Activated T-helper 2 cell treated with anti-CD3 and anti-CD28 coated beads, Interferon-gamma antibody, Interleukin-2, Interleukin-4, amounts not matched to agents 10 μg/mL and 5 μg/mL and 100 μg/mL, durations not matched to agents 14 hours and 24 hours and 36 hours (primary cell): ENCODE measurements at regions not wholly inside any gene's neighbourhood (a gene's known extent, or its start where the extent isn't known, plus 50 kb on each side); places are given as distances from the start of the nearest gene placed in this dataset.

Experiments used
- DNase-seq: peaks from one replicate; pipeline ENCODE4 v3.0.0; 2021; ENCODE audit warnings: low spot score
- H3K27ac Mint-ChIP-seq: one replicate; pipeline ENCODE4 v1.8.0; 2021; ENCODE audit warnings: mixed read lengths
- H3K27me3 Mint-ChIP-seq: one replicate; pipeline ENCODE4 v1.8.0; 2021; ENCODE audit warnings: low read depth, mixed read lengths
- H3K36me3 Mint-ChIP-seq: one replicate; pipeline ENCODE4 v1.8.0; 2021; ENCODE audit warnings: low read depth, mixed read lengths
- H3K4me1 Mint-ChIP-seq: one replicate; pipeline ENCODE4 v1.8.0; 2021; ENCODE audit warnings: low read depth, mixed read lengths
- H3K4me3 Mint-ChIP-seq: one replicate; pipeline ENCODE4 v1.8.0; 2021; ENCODE audit warnings: low read depth, mild to moderate bottlenecking, moderate library complexity, mixed read lengths
- H3K9me3 Mint-ChIP-seq: one replicate; pipeline ENCODE4 v1.8.0; 2021; ENCODE audit warnings: mixed read lengths
- intact Hi-C: fragments of 100-400 bp; cut with micrococcal nuclease; formaldehyde crosslinking; loops from one replicate; pipeline ENCODE4 v1.15.1; 2023

- intact Hi-C loops, result no loop called here
- Mint-ChIP-seq H3K4me1 (no peaks in the 10 kb centered on the region), H3K27ac (no peak overlapping the region), H3K4me3 (no peak overlapping the region), H3K9me3 (no peaks in the 10 kb centered on the region), H3K36me3 (no peaks in the 10 kb centered on the region), H3K27me3 (no peaks in the 10 kb centered on the region)
- no peak for DNase-seq
Observed at GRCh38 chr5:93252165-93252564, 328.9 kb downstream of the NR2F1-AS1 start.

DNA sequence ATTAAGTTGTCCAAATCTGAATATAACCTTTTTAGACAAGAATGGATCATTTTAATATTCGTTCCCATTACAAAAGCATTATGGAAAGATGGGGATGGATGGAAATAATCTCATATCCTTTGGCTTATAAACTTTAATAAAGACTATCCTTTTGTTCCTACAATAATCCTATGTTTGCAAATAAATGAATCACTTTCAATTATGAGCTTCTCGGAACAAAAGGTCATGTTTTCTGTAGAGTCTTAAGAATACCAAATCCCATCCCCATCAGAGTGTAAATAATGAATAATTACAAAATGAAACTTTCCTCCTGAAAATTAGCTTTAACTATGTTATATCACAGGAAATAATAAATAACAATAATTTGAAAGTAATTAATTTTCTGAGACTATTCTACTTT, 329.7 kb downstream of the NR2F1-AS1 start:
- no peaks in the 10 kb centered on the region for H3K4me1 Mint-ChIP-seq
- no peak overlapping the region for H3K4me3 Mint-ChIP-seq
- no peaks in the 10 kb centered on the region for H3K27me3 Mint-ChIP-seq
- no peak overlapping the region for H3K27ac Mint-ChIP-seq
- no peak for DNase-seq
- H3K36me3 Mint-ChIP-seq, result no peaks in the 10 kb centered on the region
- H3K9me3 Mint-ChIP-seq, result no peaks in the 10 kb centered on the region
- intact Hi-C loops, result no loop called here

DNA sequence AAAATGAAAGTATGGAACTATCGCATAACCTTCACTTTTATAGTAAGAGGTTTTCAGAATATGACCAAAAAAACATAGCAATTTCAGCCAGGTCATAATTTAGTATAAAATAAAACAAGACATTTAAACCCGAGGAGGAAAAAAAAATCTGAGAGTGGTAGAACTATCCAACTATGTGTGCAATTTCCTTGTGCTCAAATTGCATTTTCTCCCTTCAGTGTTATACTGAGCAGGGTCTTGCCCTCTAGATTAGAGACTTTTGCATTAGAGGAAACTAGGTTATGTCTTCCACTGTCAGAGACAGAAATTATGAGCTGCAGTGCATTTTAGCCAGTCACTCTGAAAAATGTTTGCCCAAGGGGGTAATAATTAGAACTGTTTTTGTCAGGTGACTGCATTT, 330.6 kb downstream of the NR2F1-AS1 start:
- Mint-ChIP-seq H3K9me3 (no peaks in the 10 kb centered on the region), H3K27ac (no peak overlapping the region), H3K4me3 (no peak overlapping the region), H3K27me3 (no peaks in the 10 kb centered on the region), H3K4me1 (no peaks in the 10 kb centered on the region), H3K36me3 (no peaks in the 10 kb centered on the region)
- DNase-seq, result no peak
- intact Hi-C loops, result no loop called here

DNA sequence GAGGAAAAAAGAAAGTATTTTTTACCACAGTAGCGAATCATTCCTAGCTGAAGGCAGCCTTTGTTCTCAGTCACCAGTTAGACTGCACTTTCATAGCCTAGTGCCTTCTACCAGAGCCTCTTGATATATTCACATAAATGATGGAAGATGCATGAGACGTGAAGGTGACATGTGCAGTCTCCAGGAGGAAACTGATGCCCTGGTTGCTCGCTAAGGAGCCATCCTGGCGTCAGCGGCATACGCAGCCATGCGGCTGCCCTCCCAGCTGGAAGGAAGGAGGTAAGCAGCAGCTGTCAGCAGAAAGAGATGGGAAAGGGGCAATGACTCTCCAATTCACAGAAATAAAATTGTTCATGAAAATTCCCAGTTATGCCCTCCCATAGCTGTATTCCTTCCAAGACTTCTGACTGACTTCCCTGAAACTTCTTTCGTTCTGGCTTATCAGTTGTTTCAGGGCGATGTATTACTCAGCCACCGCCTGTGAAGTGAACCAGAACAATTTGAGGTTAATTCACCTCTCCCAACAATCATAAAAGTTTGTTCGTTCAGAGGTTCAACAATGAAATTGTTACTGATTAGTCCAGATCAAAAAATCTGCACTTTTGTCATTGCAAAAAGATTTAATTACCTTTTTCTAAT, 331.2 kb downstream of the NR2F1-AS1 start:
- Mint-ChIP-seq H3K4me3 (no peak overlapping the region), H3K27ac (no peak overlapping the region), H3K4me1 (no peaks in the 10 kb centered on the region), H3K9me3 (no peaks in the 10 kb centered on the region), H3K27me3 (no peaks in the 10 kb centered on the region), H3K36me3 (no peaks in the 10 kb centered on the region)
- intact Hi-C loops, result no loop called here
- no peak for DNase-seq

DNA sequence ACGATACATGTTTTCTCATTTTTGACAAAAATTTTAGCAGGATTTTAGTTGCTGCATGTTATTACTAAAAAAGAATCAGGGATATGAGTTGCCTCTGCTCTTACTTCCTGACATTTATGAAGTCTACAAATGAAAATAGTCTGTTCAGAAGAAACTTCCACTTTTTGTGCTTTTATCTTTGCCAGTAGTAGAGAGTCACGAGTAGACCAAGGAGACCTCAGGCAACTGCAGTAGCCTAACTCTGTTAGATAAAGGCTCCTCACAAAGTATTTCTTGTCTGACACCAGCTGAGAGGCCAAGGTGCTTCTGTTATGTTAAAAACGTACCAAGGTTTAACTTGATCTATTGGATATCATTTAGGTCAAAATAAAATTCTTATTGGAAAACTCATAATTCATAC, 333.9 kb downstream of the NR2F1-AS1 start:
- Mint-ChIP-seq H3K27ac (no peak overlapping the region), H3K4me3 (no peak overlapping the region), H3K9me3 (no peaks in the 10 kb centered on the region), H3K4me1 (no peaks in the 10 kb centered on the region), H3K36me3 (no peaks in the 10 kb centered on the region), H3K27me3 (no peaks in the 10 kb centered on the region)
- DNase-seq, result no peak
- intact Hi-C loops, result no loop called here

DNA sequence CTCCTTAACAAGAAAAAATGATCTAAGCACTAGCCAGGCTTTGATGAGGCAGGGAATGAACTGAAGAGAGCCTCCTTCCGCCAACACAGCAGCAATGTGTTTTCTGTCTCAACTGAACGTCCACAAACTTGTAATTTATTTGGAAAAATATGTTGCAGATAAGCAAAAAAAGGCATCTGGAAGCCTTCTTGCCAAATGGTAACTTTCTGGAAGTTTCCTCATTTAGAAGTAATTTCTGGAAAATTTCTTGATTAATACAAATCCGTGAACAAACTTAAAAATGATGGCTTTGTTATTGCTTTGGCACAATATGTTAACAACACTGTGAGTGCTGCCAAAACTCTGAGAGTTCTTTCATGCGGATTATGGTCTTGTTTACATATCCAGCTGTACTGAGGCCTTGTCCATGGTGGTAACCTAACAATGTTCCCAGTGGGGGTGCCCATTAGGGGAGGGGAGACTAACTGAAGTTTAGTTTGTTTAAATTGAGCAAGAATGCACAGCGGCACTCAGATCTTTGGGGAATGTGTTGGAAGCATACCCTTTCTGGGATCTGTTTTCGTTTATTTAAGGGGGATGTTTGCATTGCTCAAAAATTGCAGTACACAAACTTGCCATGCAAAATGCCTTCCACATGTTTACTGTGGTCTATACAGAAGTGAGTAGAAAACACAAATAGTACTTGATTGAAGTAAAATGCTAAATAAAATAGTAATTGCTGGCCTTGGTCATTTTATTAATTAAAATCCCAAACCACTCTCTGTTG, 334.7 kb downstream of the NR2F1-AS1 start:
- Mint-ChIP-seq H3K9me3 (no peaks in the 10 kb centered on the region), H3K36me3 (no peaks in the 10 kb centered on the region), H3K4me1 (no peaks in the 10 kb centered on the region), H3K4me3 (no peak overlapping the region), H3K27ac (no peak overlapping the region), H3K27me3 (no peaks in the 10 kb centered on the region)
- intact Hi-C loops, result no loop called here
- DNase-seq, result no peak

GRCh38 chr5:93245226-93245625, 335.8 kb downstream of the NR2F1-AS1 start:
- no peaks in the 10 kb centered on the region for H3K9me3 Mint-ChIP-seq
- intact Hi-C loops, result no loop called here
- H3K27ac Mint-ChIP-seq, result no peak overlapping the region
- H3K4me3 Mint-ChIP-seq, result no peak overlapping the region
- no peaks in the 10 kb centered on the region for H3K27me3 Mint-ChIP-seq
- DNase-seq, result no peak
- H3K4me1 Mint-ChIP-seq, result no peaks in the 10 kb centered on the region
- no peaks in the 10 kb centered on the region for H3K36me3 Mint-ChIP-seq

DNA sequence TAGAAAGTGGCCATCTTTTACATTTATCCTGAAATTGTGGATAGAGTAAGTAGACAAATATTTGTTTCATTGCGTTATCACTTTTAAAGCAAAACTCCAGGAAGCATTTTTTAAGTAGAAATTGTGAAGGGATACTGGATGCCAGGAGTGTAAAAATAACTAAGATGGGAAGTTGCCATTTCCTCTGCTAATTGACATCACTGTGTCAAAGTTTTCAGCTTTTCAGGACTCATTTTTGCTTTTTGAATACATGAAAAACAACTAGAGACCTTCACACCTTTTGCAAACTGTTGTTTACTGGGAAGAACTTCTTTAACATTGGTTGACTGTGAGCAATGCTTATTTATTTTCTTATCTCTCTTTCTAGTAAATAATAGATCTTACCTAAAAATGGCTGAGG, 337.5 kb downstream of the NR2F1-AS1 start:
- Mint-ChIP-seq H3K27me3 (no peaks in the 10 kb centered on the region), H3K27ac (no peak overlapping the region), H3K4me3 (no peak overlapping the region), H3K36me3 (no peaks in the 10 kb centered on the region), H3K9me3 (no peaks in the 10 kb centered on the region), H3K4me1 (no peaks in the 10 kb centered on the region)
- intact Hi-C loops, result no loop called here
- DNase-seq, result no peak

- Mint-ChIP-seq H3K36me3 (no peaks in the 10 kb centered on the region), H3K4me3 (no peak overlapping the region), H3K27me3 (no peaks in the 10 kb centered on the region), H3K4me1 (no peaks in the 10 kb centered on the region), H3K27ac (no peak overlapping the region), H3K9me3 (no peaks in the 10 kb centered on the region)
- DNase-seq, result no peak
- intact Hi-C loops, result no loop called here
Observed at GRCh38 chr5:93240228-93240834, 340.7 kb downstream of the NR2F1-AS1 start.

- H3K36me3 Mint-ChIP-seq, result no peaks in the 10 kb centered on the region
- no peaks in the 10 kb centered on the region for H3K9me3 Mint-ChIP-seq
- no peak overlapping the region for H3K4me3 Mint-ChIP-seq
- no peak overlapping the region for H3K27ac Mint-ChIP-seq
- no peak for DNase-seq
- no peaks in the 10 kb centered on the region for H3K4me1 Mint-ChIP-seq
- intact Hi-C loops, result no loop called here
- no peaks in the 10 kb centered on the region for H3K27me3 Mint-ChIP-seq
Observed at GRCh38 chr5:93236807-93237421, 344.1 kb downstream of the NR2F1-AS1 start.

GRCh38 chr5:93235761-93236160, 345.3 kb downstream of the NR2F1-AS1 start:
- Mint-ChIP-seq H3K9me3 (no peaks in the 10 kb centered on the region), H3K4me3 (no peak overlapping the region), H3K4me1 (no peaks in the 10 kb centered on the region), H3K36me3 (no peaks in the 10 kb centered on the region), H3K27ac (no peak overlapping the region), H3K27me3 (no peaks in the 10 kb centered on the region)
- no peak for DNase-seq
- intact Hi-C loops, result no loop called here

GRCh38 chr5:93226202-93226735, 354.8 kb downstream of the NR2F1-AS1 start:
- Mint-ChIP-seq H3K4me1 (no peaks in the 10 kb centered on the region), H3K9me3 (no peaks in the 10 kb centered on the region), H3K36me3 (no peaks in the 10 kb centered on the region), H3K4me3 (no peak overlapping the region), H3K27ac (no peak overlapping the region), H3K27me3 (no peaks in the 10 kb centered on the region)
- intact Hi-C loops, result no loop called here
- DNase-seq, result no peak

DNA sequence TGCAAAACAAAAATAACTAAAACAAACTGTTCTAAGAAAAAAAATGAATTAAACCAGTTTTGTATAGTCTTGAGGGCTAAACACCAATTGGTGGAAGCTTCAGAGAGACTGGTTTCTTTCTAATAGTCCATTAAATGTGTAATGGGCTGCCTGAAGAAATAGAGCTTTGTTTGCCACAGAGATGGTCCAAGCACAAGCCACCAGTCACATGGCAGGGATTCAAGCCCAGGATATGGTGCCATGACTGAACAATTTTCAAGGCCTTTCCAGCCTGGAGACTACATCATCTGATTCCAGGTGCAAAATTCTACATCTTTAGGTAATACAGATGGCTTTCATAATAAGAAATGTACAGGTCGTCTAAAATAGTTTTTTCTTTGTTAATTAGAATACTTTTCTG, 355.3 kb downstream of the NR2F1-AS1 start:
- no peak overlapping the region for H3K4me3 Mint-ChIP-seq
- no peak overlapping the region for H3K27ac Mint-ChIP-seq
- H3K4me1 Mint-ChIP-seq, result no peaks in the 10 kb centered on the region
- intact Hi-C loops, result no loop called here
- no peaks in the 10 kb centered on the region for H3K9me3 Mint-ChIP-seq
- no peaks in the 10 kb centered on the region for H3K27me3 Mint-ChIP-seq
- no peaks in the 10 kb centered on the region for H3K36me3 Mint-ChIP-seq
- no peak for DNase-seq
